Lower lobe of right lung (tissue), 2 donors: ENCODE measurements at regions not wholly inside any gene's neighbourhood (a gene's known extent, or its start where the extent isn't known, plus 50 kb on each side); places are given as distances from the start of the nearest gene placed in this dataset.

Experiments used
- ATAC-seq, 2 donors: fragments of 200-7000 bp; cut with Tn5 transposase; one replicate each; pipeline ENCODE4 v1.9.1; 2020 to 2022; ENCODE audit warnings: mild to moderate bottlenecking in 2 of 2, moderate library complexity in 2 of 2
- DNase-seq: peaks from one replicate; pipeline ENCODE4 v3.0.0-alpha.2; 2020
- H3K27ac ChIP-seq: fragments of 200-600 bp; one replicate; pipeline ENCODE4 v1.8.0; 2022
- H3K27me3 ChIP-seq: fragments of 200-600 bp; one replicate; pipeline ENCODE4 v1.8.0; 2022; ENCODE audit warnings: low read depth
- H3K36me3 ChIP-seq: fragments of 200-600 bp; one replicate; pipeline ENCODE4 v1.8.0; 2022; ENCODE audit warnings: mild to moderate bottlenecking
- H3K4me1 ChIP-seq: fragments of 200-600 bp; one replicate; pipeline ENCODE4 v1.8.0; 2022
- H3K4me3 ChIP-seq: fragments of 200-600 bp; one replicate; pipeline ENCODE4 v1.8.0; 2022; ENCODE audit warnings: mild to moderate bottlenecking
- H3K9me3 ChIP-seq: fragments of 200-600 bp; one replicate; pipeline ENCODE4 v1.8.0; 2022
- intact Hi-C: fragments of 100-400 bp; cut with DNase I; formaldehyde crosslinking; loops from one replicate; pipeline ENCODE4 v1.11.0; 2022
- TF ChIP-seq, protein P1 (sequence below): fragments of 200-600 bp; IDR thresholded peaks from one replicate; pipeline ENCODE4 v1.8.0; 2022; ENCODE audit warnings: antibody characterized with exemption, mild to moderate bottlenecking
- donor health status: DM: no; HTN: yes; CAD: no; lungs with severe emphysema.

- no peaks in the 10 kb centered on the region for H3K27me3 ChIP-seq
- TF ChIP-seq, protein P1, sequence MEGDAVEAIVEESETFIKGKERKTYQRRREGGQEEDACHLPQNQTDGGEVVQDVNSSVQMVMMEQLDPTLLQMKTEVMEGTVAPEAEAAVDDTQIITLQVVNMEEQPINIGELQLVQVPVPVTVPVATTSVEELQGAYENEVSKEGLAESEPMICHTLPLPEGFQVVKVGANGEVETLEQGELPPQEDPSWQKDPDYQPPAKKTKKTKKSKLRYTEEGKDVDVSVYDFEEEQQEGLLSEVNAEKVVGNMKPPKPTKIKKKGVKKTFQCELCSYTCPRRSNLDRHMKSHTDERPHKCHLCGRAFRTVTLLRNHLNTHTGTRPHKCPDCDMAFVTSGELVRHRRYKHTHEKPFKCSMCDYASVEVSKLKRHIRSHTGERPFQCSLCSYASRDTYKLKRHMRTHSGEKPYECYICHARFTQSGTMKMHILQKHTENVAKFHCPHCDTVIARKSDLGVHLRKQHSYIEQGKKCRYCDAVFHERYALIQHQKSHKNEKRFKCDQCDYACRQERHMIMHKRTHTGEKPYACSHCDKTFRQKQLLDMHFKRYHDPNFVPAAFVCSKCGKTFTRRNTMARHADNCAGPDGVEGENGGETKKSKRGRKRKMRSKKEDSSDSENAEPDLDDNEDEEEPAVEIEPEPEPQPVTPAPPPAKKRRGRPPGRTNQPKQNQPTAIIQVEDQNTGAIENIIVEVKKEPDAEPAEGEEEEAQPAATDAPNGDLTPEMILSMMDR, result no peak
- ATAC-seq (no peak), DNase-seq (no peak)
- intact Hi-C loops, result no loop called here
- H3K4me3 ChIP-seq, result no peak overlapping the region
- no peaks in the 10 kb centered on the region for H3K9me3 ChIP-seq
- H3K4me1 ChIP-seq, result peaks cover 2% of the 10 kb centered on the region
- no peaks in the 10 kb centered on the region for H3K36me3 ChIP-seq
- H3K27ac ChIP-seq, result no peak overlapping the region
Observed at GRCh38 chr6:112002307-112002706, 51.6 kb upstream of the CCN6 start.
